ENCODE measurements at regions not wholly inside any gene's neighbourhood (a gene's known extent, or its start where the extent isn't known, plus 50 kb on each side); places are given as distances from the start of the nearest gene placed in this dataset.

DNA sequence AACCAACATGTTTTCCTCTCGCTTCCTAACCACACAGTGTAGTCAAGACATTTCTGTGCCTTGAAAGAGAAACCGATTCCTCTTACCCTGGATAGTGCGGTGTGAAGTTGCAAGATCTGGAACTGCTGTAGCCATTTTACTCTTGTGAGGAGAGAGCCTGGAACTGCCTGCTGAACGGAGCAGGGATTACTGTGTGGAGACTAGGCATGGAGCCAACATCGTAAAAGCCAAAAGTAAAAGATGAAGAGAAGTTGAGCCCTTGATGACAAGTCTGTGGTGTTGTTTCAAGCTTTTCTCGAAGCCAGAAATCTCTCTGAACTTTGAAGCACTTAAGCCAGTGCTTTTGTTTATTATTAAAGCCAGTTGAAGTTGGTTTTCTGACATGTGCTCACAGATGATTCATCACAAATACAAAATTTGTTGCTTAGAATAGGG is 110.1 kb upstream of the GRIN3A start:
- no peak for TF ChIP-seq CTCF (IDR thresholded peaks at IDR 0.05)
- TF ChIP-seq POLR2A (IDR thresholded peaks at IDR 0.05) = no peak
- no peak for TF ChIP-seq POLR2AphosphoS5 (IDR thresholded peaks at IDR 0.05)

Measured in prostate gland (tissue), 2 donors.